ENCODE measurements at regions not wholly inside any gene's neighbourhood (a gene's known extent, or its start where the extent isn't known, plus 50 kb on each side); places are given as distances from the start of the nearest gene placed in this dataset.

DNA sequence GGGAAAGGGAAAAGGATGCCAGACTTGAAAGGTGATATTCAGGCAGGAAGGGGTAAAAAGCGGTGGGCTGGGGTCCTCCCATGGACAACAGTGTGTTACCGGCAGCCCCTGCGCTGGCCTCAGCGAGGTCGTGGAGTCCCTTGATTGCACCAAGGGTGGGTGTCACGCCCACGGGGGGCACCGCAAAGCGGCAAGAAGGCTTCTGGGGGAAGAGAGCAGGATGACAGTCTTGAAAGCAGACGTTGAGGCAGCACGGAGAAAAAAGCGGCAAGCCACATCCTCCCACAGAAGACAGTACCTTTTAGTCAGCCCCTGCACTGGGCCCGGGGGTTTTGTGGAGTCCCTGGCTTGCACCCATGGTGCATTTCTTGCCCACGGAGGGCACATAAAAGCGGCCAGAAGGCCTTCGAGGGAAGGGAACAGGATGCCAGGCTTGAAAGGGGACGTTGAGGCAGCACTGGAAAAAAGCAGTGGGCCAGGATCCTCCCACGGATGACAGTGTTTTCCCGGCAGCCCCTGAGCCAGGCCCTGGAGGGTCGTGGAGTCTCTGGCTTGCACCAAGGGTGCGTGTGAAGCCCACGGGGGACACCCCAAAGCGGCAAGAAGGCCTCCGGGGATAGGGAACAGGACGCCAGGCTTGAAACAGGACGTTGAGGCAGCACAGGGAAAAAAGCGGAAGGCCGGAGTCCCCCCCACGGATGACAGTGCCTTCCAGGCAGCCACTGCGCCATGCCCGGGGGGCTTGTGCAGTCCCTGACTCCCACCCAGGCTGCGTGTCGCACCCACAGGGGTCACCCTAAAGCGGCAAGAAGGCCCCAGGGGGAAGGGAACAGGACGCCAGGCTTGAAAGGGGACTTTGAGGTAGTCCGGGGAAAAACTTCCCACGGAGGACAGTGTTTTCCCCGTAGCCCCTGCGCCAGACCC lies 162.2 kb upstream of the ALG10B start:
- H4K20me1 ChIP-seq (replicated peaks in 1 of 2; ENCODE audit: control insufficient read depth in 1 of 2, insufficient read depth in 2 of 2, low read length in 2 of 2): no peaks in the 10 kb centered on the region
- H3K18ac ChIP-seq (ENCODE audit: extremely low read depth, low read length): no peak overlapping the region
- H4K91ac ChIP-seq (replicated peaks; ENCODE audit: insufficient read length, low read length): no peak overlapping the region
- H4K8ac ChIP-seq (ENCODE audit: extremely low read depth, insufficient read depth, low read length): no peak overlapping the region
- FAIRE-seq (no peak), DNase-seq (ENCODE audit: low read depth in 1 of 2, low spot score in 2 of 2) (no peak)
- no peak overlapping the region for H3K27ac ChIP-seq (ENCODE audit: low read depth, low read length)
- peaks cover 78 to 100% of the 10 kb centered on the region in 2 experiments for H3K9me3 ChIP-seq (ENCODE audit: insufficient read depth in 2 of 2, low read depth in 1 of 2, low read length in 1 of 2)
- H3K14ac ChIP-seq (ENCODE audit: insufficient read length): no peak overlapping the region
- CTCF ChIA-PET (ENCODE audit: partially characterized antibody): no interaction called here
- POLR2A ChIA-PET (ENCODE audit: partially characterized antibody): no interaction called here
- H3K56ac ChIP-seq (replicated peaks; ENCODE audit: insufficient read length, low read depth, low read length): no peak overlapping the region
- H2BK12ac ChIP-seq (ENCODE audit: low read depth, low read length): no peak overlapping the region
- H3K4me1 ChIP-seq (replicated peaks in 1 of 4; ENCODE audit: control insufficient read depth in 3 of 4, insufficient read depth in 4 of 4, low read length in 3 of 4): no peaks in the 10 kb centered on the region
- no peak overlapping the region for H2BK15ac ChIP-seq (ENCODE audit: low read length)
- H3K27me3 ChIP-seq (replicated peaks in 1 of 4; ENCODE audit: control insufficient read depth in 3 of 4, extremely low read depth in 1 of 4, insufficient read depth in 3 of 4, low read length in 3 of 4): no peaks in the 10 kb centered on the region
- H2BK20ac ChIP-seq (ENCODE audit: low read length): no peak overlapping the region
- H3K36me3 ChIP-seq (ENCODE audit: control insufficient read depth in 2 of 4, insufficient read depth in 4 of 4, low read length in 3 of 4): no peaks in the 10 kb centered on the region
- no peak overlapping the region for H3K23ac ChIP-seq (ENCODE audit: insufficient read length)
- WGBS, 2 experiments (ENCODE audit: extremely low coverage in 1 of 2, insufficient coverage in 1 of 2, insufficient read length in 1 of 2, insufficient replicate concordance in 2 of 2, low coverage in 1 of 2, low lambda C conversion rate in 2 of 2, missing lambda C conversion rate in 1 of 2): 83% methylated on average over 33 of the region's 39 CpGs; no CpG with 5 or more reads in 1 of the 2 experiments
- H3K9ac ChIP-seq (replicated peaks in 1 of 4; ENCODE audit: extremely low read depth in 1 of 4, low read depth in 3 of 4, low read length in 3 of 4): no peak overlapping the region
- H3K4me3 ChIP-seq (ENCODE audit: extremely low read depth in 1 of 4, insufficient read depth in 2 of 4, low read depth in 3 of 4, low read length in 4 of 4): no peak overlapping the region
- no peak overlapping the region for H2AK5ac ChIP-seq (ENCODE audit: low read depth, low read length)
- H3K4me2 ChIP-seq (ENCODE audit: insufficient read depth in 1 of 2, low read depth in 2 of 2, low read length in 2 of 2): no peak overlapping the region
- H3K79me2 ChIP-seq (ENCODE audit: control insufficient read depth in 1 of 2, insufficient read depth in 2 of 2, low read length in 2 of 2): no peaks in the 10 kb centered on the region
- no peak overlapping the region for H4K5ac ChIP-seq (ENCODE audit: insufficient read length, low read depth, low read length)
- H2AFZ ChIP-seq (ENCODE audit: low read length): no peak overlapping the region
- no peak overlapping the region for H2BK120ac ChIP-seq (replicated peaks; ENCODE audit: low read depth, low read length)
- no peak overlapping the region for H3K4ac ChIP-seq (replicated peaks; ENCODE audit: insufficient read length, low read depth, low read length)
- H2BK5ac ChIP-seq (ENCODE audit: low read depth, low read length): no peak overlapping the region
- H3K79me1 ChIP-seq (ENCODE audit: low read depth, low read length): no peaks in the 10 kb centered on the region
- no peaks in the 10 kb centered on the region for H3K23me2 ChIP-seq (ENCODE audit: low read depth, low read length)
- TF ChIP-seq NANOG (IDR thresholded peaks at IDR 0.05; ENCODE audit: insufficient read depth, low read depth, low read length, poor library complexity, severe bottlenecking) (no peak), SP2 (IDR thresholded peaks at IDR 0.05; ENCODE audit: low read length) (no peak), KDM4A (IDR thresholded peaks at IDR 0.05; ENCODE audit: low read depth, low read length, severe bottlenecking) (no peak), BCL11A (IDR thresholded peaks at IDR 0.05; ENCODE audit: low read depth in 2 of 2, low read length in 2 of 2) (no peak), PHF8 (conservative IDR thresholded peaks at IDR 0.05; ENCODE audit: low read depth, low read length) (no peak), E2F6 (IDR thresholded peaks at IDR 0.05) (no peak), EZH2 (IDR thresholded peaks at IDR 0.05; ENCODE audit: low read depth, low read length, severe bottlenecking) (no peak), CEBPB (IDR thresholded peaks at IDR 0.05; ENCODE audit: low read depth, low read length) (no peak), HDAC6 (IDR thresholded peaks at IDR 0.05; ENCODE audit: low read depth, low read length) (no peak), KDM1A (IDR thresholded peaks at IDR 0.05; ENCODE audit: borderline replicate concordance, low read length) (no peak), RXRA (IDR thresholded peaks at IDR 0.05; ENCODE audit: insufficient read depth, low read depth, low read length) (no peak)
